ENCODE measurements at regions not wholly inside any gene's neighbourhood (a gene's known extent, or its start where the extent isn't known, plus 50 kb on each side); places are given as distances from the start of the nearest gene placed in this dataset.

DNA sequence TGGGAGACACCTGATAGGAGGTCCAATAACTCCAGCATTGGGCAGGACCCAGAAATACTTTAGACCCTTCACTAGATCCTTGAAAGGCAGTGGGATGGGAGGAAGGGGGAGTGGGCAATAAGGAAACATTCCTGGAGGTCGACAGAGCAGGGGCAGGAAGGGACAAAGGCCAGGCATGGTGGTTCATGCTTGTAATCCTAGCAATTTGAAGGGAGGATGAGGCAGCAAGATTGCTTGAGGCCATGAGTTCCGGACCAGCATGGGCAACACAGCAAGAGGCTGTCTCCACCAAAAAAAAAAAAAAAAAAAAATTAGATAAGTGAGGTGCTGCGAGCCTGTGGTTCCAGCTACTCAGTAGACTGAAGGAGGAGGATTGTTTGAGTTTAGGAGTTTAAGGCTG, 134.9 kb downstream of the JCAD start:
- no peak for DNase-seq (ENCODE audit: low spot score)

DNA sequence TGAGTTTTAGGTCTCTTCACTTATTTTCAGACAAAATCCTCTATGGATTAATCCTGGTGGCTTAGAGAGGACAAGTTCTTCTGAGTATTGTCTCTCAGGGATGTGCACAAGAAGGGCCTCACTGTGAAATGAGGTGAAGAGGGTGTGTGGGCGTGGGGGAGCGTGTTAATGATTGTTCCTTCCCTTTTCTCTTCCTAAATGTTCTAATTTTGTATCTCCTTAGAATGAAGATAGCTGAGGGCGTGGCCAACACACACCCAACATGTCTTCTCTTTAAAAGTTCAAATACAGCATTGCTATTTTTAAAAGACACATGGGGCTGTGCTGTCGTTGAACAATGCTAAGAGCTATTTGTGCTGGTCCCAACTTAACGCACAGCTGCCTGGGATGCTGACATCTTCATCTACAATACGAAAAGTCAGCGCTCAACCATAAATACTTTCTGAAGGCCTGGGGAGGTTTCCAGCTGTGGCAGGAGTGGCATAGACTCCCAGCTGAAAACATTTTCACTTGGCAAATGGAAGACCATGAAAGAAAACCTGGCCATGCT, 135.9 kb downstream of the JCAD start:
- no peak for DNase-seq (ENCODE audit: low spot score)

DNA sequence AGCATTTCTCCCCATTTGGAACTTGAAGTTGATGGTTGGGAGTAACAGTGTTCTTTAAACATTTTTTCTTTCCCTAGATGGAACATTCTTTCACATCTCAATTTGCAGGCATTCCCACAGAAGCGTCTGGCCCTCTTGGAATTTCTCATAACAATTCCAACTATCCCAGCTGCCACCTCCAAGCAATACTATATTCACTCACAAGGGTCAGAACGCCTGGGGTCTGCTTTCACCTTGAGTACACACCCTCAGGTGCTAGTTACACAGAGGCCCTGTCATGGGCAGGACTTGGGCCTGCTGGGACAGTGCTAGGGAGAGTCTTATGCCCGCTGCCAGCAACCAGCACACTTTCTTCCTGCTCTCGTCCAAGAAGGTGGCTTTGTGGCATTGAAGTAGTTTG, 136.5 kb downstream of the JCAD start:
- DNase-seq (ENCODE audit: low spot score), result no peak

DNA sequence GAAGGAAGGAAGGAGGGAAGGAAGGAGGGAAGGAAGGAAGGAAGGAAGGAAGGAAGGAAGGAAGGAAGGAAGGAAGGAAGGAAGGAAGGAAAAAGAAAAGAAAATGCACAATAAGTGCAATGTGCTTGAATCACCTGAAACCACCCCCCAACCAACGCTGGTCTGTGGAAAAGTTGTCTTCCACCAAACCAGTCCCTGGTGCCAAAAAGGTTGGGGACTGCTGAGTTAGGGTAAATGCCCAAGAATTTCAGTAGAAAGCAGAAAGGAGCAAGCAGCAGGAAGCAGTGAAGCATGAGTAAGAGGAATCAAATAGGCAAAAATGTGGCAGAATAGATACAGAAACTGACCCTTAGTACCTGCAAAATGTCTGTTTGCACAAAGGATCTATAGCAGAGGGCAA, 137.2 kb downstream of the JCAD start:
- DNase-seq (ENCODE audit: low spot score), result no peak

DNA sequence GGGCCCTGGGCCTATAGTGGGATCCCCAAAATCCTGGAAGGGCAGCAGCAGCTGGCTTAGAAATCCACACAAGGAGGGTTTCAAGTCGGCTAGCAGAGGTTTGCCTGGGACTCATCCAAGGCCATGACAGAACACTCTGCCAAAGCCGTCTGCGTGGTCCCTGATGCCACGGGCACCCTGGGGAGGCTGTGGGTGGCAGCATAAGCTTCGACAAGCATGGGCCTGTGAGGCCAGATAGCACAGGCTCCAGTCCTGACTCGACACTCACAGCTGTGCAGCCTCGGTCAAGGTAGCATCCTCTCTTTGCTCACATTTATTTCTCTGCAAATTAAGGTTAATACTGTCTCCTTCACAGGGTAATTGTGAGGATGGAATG, 138.3 kb downstream of the JCAD start:
- no peak for DNase-seq (ENCODE audit: low spot score)

- DNase-seq (ENCODE audit: low spot score), result no peak
Measured at GRCh38 chr10:29920408-29921070, 138.8 kb downstream of the JCAD start.

- DNase-seq (ENCODE audit: low spot score), result no peak
Measured at GRCh38 chr10:29918623-29919400, 140.6 kb downstream of the JCAD start.

DNA sequence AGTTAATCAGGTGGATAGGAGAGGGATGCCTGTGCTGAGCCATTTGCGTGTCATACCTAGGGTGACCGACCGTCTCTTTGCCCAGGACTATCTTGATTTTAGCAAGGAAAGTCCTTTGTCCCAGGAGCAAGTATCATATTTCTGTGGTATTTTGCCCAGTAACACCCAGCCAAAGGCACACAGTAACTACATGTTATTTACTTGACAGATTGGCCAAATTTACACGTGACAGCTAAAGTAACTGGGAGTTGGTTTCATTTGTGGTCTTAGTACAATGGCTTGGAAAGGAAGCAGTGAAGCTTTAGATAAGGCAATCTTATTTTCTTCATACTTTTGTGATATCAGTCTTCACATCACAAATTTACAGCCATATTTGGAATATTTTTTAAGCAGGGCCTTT, 142.1 kb downstream of the JCAD start:
- DNase-seq (ENCODE audit: low spot score), result no peak

GRCh38 chr10:29916669-29917068, 142.7 kb downstream of the JCAD start:
- DNase-seq (ENCODE audit: low spot score), result no peak

DNA sequence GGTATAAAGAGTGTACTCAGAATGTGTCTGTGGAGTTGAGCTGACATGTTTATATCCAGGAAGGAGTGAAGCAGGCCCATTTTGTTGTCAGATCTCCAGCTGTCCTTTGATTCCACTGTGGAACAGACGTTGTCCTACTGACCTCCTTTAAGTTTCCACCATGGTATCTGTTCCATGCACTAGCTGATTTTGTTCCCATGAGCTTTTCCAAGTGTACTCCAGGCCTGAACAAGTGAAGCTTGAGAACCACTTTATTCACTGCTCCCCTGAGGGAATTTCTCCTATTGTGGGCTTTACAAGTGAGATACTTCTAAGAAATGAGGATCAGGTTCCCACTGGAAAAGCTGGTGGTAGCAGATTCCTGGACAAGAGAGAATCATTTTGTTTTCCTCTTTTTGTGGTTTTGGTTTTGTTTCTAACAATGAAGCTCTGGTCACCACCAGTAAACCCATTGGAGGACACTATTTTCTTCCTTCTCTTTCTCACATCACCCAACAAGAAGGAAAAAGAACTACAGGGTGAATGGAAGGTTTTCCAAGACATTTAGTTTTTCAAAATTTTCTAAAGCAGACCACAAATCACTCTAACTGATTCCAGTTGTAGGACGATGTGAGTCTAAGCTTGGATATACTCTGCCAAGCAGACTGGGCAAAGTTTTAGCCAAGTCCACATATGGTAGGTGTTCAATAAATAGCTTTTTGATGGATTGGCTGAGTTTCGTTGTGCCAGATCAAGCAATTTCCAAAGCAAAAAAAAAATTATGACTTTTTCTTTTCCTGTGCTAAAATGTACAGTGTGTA, 144.2 kb downstream of the JCAD start:
- DNase-seq (ENCODE audit: low spot score), result no peak

- peak; percentile 28 for DNase-seq (ENCODE audit: low spot score)
Measured at GRCh38 chr10:29908962-29909361, 150.4 kb downstream of the JCAD start.

- DNase-seq (ENCODE audit: low spot score), result no peak
Measured at GRCh38 chr10:29900865-29901264, 158.5 kb downstream of the JCAD start.

- no peak for DNase-seq (ENCODE audit: low spot score)
Measured at GRCh38 chr10:29897999-29898716, 161.2 kb downstream of the JCAD start.

DNA sequence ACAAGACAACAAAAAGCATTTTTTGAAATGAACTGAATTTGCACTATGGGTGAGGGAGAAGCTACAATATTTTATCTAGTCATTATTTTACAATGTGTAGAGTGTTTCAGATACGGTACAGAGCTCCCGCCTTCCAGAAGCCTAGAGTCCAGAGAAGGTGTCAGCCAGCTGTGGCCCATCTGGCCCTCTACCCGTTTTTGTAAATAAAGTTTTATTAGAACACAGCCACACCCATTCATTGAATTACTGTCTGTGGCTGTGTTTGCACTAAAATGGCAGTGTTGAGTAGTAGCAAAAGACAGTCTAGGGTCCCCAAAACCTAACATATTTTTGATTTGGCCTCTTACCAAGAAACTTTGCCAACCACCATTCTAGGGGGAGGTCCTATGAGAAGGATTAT, 162.0 kb downstream of the JCAD start:
- no peak for DNase-seq (ENCODE audit: low spot score)

DNA sequence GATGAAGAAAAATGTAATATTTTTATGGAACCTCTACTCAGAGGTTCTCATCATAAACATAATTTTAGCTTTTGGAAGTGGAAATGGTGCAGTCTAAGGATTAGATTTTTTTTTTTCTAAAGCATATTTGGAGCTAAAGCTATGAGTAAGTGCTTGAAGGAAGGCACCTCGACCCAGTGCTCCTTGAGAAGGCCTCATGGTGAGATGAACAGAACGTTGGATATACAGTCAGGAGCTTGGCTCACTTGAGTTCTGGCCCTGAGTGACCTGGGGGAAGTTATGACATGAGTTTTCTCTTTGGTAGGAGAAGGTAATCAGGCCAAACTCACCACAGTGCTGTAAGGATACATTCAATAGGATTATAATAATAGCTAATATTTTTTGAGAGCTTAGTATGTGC, 163.3 kb downstream of the JCAD start:
- DNase-seq (ENCODE audit: low spot score), result no peak

- DNase-seq (ENCODE audit: low spot score), result peak; percentile 52
Measured at GRCh38 chr10:29895456-29895855, 163.9 kb downstream of the JCAD start.

DNA sequence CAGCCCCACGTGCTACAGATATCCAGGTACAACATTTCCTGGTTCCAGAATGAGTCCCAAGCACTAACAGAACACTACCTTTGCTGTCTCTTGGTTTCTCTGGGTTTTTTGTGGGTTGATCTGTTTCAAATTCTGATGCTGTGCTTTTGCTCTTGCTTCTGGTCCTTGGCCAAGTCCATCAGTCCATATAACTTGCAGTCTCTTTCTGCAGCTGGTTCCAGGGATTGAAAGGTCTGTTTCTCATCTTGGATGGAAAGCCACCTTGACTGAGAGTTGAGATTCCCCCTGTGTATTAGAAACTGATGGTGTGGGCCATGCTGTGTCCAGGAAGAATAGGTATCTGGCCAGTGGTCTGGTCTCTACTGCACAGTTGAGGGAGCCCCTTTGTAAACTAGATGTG, 171.1 kb downstream of the JCAD start:
- DNase-seq (ENCODE audit: low spot score), result no peak

GRCh38 chr10:29886299-29886698, 173.1 kb downstream of the JCAD start:
- DNase-seq (ENCODE audit: low spot score), result no peak

DNA sequence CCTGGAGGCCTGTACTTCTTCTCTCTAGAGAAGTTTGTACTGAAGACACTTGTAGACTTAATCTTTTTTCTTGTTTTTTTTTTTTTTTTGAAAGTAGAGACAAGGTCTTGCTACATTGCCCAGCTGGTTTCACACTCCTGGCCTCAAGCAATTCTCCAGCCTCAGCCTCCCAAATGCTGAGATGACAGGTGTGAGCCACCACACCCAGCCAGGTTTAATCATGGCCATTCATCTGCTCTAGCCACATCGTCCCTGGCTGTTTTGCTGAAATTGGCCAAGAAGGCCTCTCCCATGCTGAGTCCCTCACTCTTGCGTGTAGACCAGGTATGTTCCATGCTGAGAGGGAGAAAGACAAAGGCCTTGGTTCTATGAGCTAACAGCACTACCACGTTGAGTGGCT, 176.2 kb downstream of the JCAD start:
- no peak for DNase-seq (ENCODE audit: low spot score)

DNA sequence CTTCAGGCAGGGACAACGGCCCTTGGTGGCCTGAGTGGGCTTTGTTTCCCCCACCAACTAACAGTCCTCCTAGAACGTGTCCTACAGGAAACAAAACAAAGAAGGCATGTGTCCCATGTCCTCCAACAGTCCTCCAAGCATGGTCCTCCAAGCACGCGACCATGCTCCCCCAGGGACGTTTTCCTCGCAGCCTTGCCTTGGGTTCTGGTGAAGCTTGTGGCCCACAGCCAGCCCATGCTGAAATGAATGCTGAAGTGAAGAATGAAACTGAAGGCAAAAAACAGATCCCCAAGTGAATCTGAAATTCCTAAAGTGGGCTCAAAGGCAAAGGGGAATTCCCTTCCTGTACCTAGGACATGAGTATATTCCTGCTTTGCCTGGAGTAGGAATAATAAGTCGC, 176.6 kb downstream of the JCAD start:
- no peak for DNase-seq (ENCODE audit: low spot score)

DNA sequence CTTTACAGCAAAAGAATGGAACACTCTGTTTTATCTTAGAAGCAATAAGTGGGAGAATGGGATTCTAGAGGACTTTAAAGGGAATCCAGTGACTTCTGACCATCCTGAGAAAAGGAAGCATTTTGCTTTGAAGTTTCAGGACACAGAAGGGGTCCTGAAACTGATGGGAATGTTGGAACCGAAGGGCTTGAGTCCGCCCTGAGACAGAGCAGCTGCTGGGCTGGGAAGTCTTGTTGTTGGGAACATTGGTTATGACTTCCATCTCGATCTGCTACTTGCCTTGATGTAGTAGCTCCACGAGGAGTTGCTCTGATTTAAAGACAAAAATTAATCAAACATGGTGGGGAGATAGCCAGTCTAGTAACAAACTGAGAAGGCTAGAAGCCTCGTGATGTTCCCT, 177.6 kb downstream of the JCAD start:
- DNase-seq (ENCODE audit: low spot score), result no peak

DNA sequence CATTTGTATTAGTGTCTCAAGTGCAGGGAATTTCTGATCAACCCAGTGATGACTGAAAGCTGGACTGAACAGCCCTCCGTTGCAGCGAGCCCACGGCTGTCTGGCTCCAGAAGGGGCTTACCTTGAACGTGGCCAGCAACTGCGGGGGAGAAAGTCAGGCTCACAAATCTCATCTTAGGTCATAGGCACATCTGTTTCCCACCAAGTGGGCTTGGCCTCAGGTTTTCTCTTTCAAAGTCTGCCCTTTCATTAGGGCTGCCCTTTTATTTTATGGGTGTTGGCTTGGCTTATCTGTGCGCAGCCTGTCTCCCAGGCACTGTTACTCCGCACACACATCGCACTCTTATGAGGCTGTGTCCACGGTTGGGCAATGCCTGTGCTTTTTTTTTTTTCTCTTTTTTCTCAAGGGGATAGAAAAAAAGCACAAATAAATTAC, 178.0 kb downstream of the JCAD start:
- DNase-seq (ENCODE audit: low spot score), result no peak

All from iPS-NIHi11 (cell line).